GM23248 (cell line): ENCODE measurements at regions not wholly inside any gene's neighbourhood (a gene's known extent, or its start where the extent isn't known, plus 50 kb on each side); places are given as distances from the start of the nearest gene placed in this dataset.

Source experiments
- DNase-seq: peaks from one replicate; pipeline ENCODE4 v3.0.0-alpha.2; 2015
- H2AFZ ChIP-seq: fragments of 200-600 bp; sonication (generic); 2 replicates; pipeline ENCODE4 v1.6.1; 2016; ENCODE audit warnings: antibody characterized with exemption
- H3F3A ChIP-seq: fragments of 200-600 bp; sonication (generic); 2 replicates; pipeline ENCODE4 v1.6.1; 2016; ENCODE audit warnings: mild to moderate bottlenecking, antibody characterized with exemption, mixed run types; ENCODE audit not compliant: insufficient read depth
- H3K27ac ChIP-seq: fragments of 200-600 bp; sonication (generic); 2 replicates; pipeline ENCODE4 v1.5.1; 2016; ENCODE audit warnings: mild to moderate bottlenecking
- H3K27me3 ChIP-seq: fragments of 200-600 bp; sonication (generic); replicated peaks from 2 replicates; pipeline ENCODE4 v1.6.1; 2016; ENCODE audit warnings: mild to moderate bottlenecking; ENCODE audit not compliant: insufficient read depth
- H3K36me3 ChIP-seq: fragments of 200-600 bp; sonication (generic); 2 replicates; pipeline ENCODE4 v1.6.1; 2016; ENCODE audit warnings: low read depth, mild to moderate bottlenecking
- H3K4me1 ChIP-seq: fragments of 200-600 bp; sonication (generic); 2 replicates; pipeline ENCODE4 v1.6.1; 2016; ENCODE audit warnings: mild to moderate bottlenecking; ENCODE audit not compliant: insufficient read depth
- H3K4me2 ChIP-seq: fragments of 200-600 bp; sonication (generic); one replicate; pipeline ENCODE4 v1.6.1; 2016; ENCODE audit warnings: mild to moderate bottlenecking; ENCODE audit not compliant: unreplicated experiment
- H3K4me3 ChIP-seq: fragments of 200-600 bp; sonication (generic); 2 replicates; pipeline ENCODE4 v1.5.1; 2016; ENCODE audit warnings: mild to moderate bottlenecking
- H3K79me2 ChIP-seq: fragments of 200-600 bp; sonication (generic); 2 replicates; pipeline ENCODE4 v1.6.1; 2016; ENCODE audit warnings: mild to moderate bottlenecking; ENCODE audit not compliant: insufficient read depth
- H3K9ac ChIP-seq: fragments of 200-600 bp; sonication (generic); 2 replicates; pipeline ENCODE4 v1.6.1; 2016; ENCODE audit warnings: mild to moderate bottlenecking
- H3K9me2 ChIP-seq: fragments of 200-600 bp; sonication (generic); 2 replicates; pipeline ENCODE4 v1.6.1; 2016; ENCODE audit warnings: mixed run types, mild to moderate bottlenecking, moderate library complexity; ENCODE audit not compliant: insufficient read depth
- H3K9me3 ChIP-seq: fragments of 200-600 bp; sonication (generic); one replicate; pipeline ENCODE4 v1.6.1; 2017; ENCODE audit warnings: low read depth
- H4K20me1 ChIP-seq: fragments of 200-600 bp; sonication (generic); 2 replicates; pipeline ENCODE4 v1.6.0; 2016; ENCODE audit not compliant: insufficient read depth
- EZH2 ChIP-seq: fragments of 200-600 bp; sonication (generic); IDR thresholded peaks from 2 replicates; pipeline ENCODE4 v1.6.1; 2018; ENCODE audit warnings: antibody characterized with exemption, mild to moderate bottlenecking; ENCODE audit not compliant: insufficient read depth, poor library complexity, severe bottlenecking
- EZH2phosphoT487 ChIP-seq: fragments of 200-600 bp; sonication (generic); IDR thresholded peaks from 2 replicates; pipeline ENCODE4 v1.6.1; 2018; ENCODE audit warnings: antibody characterized with exemption, moderate library complexity, mild to moderate bottlenecking, low read depth; ENCODE audit not compliant: insufficient read depth
- WGBS, 2 experiments: methylation state at CpG; one replicate each; pipeline ENCODE4 v1.1.6; 2015 to 2017; ENCODE audit warnings: low lambda C conversion rate in 2 of 2, low coverage in 1 of 2; ENCODE audit errors: missing lambda C conversion rate in 2 of 2; 5-methylcytosine and 5-hydroxymethylcytosine counted together
- in situ Hi-C: fragments of 300-500 bp; cut with MboI; formaldehyde crosslinking; loops from 2 replicates; pipeline ENCODE4 v1.15.0; 2020

DNA sequence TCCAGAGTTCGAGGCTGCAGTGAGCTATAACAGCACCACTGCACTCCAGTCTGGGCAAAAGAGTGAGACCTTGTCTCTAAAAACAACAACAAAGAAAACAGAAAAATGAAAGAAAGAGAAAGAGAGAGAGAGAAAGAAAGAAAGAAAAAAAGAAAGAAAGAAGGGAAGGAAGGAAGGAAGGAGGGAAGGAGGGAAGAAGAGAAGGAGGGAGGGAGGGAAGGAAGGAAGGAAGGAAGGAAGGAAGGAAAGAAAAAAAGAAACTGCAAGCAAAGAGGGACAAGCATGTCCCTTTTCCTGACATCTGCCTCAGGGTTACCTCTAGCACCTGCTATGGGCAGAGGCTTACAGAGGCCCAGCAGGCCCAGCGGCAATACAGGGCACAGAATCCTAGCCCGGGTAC lies 475.0 kb downstream of the MIAT start:
- TF ChIP-seq EZH2, result no peak
- no peak for TF ChIP-seq EZH2phosphoT487
- in situ Hi-C loops, result no loop called here
- H3K4me2 ChIP-seq, result no peak overlapping the region
- no peaks in the 10 kb centered on the region for H3K9me3 ChIP-seq
- no peak overlapping the region for H2AFZ ChIP-seq
- no peaks in the 10 kb centered on the region for H3K9me2 ChIP-seq
- peaks cover 58% of the 10 kb centered on the region for H3K4me1 ChIP-seq
- no peaks in the 10 kb centered on the region for H3K36me3 ChIP-seq
- H3K9ac ChIP-seq, result no peak overlapping the region
- WGBS, 2 experiments, result 84 to 92% methylated on average over 3 of the region's 3 CpGs
- H3K4me3 ChIP-seq, result no peak overlapping the region
- peaks cover 43% of the 10 kb centered on the region for H3F3A ChIP-seq
- DNase-seq, result no peak
- no peak overlapping the region for H3K27ac ChIP-seq
- no peaks in the 10 kb centered on the region for H3K79me2 ChIP-seq
- no peaks in the 10 kb centered on the region for H3K27me3 ChIP-seq
- no peaks in the 10 kb centered on the region for H4K20me1 ChIP-seq

DNA sequence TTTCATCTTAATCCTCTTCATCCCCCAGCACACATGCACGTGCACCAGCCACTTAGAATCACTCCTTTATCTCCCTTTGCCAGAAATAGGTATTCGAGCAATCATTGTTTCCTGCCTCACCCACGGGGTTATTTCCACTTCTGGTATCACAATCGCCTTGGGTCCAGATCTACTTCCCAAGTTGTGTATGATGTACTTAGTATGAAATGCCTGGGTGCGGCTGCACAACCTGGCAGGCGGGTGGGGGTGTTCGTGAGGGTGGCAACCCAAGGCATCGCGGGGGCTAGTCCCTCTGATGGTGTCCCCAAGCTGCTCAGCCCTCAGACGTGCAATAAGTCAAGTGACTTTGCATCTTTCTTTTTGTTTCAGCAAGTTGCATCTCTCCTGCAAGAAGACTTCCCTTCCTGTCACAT lies 475.6 kb downstream of the MIAT start:
- Histone ChIP-seq H3K36me3 (no peaks in the 10 kb centered on the region), H3K4me2 (no peak overlapping the region), H3K9ac (no peak overlapping the region; the same call in 1 of the 2 replicates), H3K4me1 (peaks cover 58% of the 10 kb centered on the region), H3K9me2 (no peaks in the 10 kb centered on the region), H3K9me3 (no peaks in the 10 kb centered on the region), H3K27ac (peak overlapping the region; percentile 92), H2AFZ (no peak overlapping the region), H3K4me3 (no peak overlapping the region), H3F3A (peaks cover 43% of the 10 kb centered on the region), H3K27me3 (no peaks in the 10 kb centered on the region), H4K20me1 (no peaks in the 10 kb centered on the region), H3K79me2 (no peaks in the 10 kb centered on the region)
- DNase-seq, result no peak
- TF ChIP-seq EZH2phosphoT487, result no peak
- no peak for TF ChIP-seq EZH2
- in situ Hi-C loops, result no loop called here
- WGBS, 2 experiments, result 89 to 92% methylated on average over 10 of the region's 10 CpGs

DNA sequence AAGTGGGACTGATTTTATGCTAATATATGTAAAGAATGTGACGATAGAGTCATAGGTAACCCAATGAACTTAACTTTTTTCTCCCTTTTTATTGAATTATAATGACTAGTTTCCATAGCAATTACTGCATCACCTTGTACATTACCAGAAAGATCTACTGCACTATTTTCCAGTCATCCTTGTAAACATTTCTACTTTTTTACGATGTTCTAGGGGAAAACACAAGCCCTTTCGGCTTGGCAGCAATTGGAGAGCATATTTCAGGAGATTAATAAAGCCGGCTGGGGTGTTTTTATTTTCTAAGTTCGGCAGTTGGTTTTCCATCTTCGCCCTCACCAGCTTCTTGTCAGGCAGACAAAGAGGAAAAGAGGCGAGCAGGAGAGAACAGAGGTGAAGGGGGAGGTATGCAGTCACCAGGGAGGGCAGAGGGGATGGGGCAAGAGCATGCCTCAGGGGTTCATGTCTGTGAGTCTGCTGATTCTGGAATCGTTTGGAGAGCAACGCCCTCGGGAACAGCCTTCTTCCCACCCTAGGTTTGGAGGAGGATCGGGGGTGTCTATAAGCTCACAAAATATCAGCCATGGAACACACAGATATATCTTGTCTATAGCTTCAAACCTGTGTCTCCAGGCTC lies 476.4 kb downstream of the MIAT start:
- Histone ChIP-seq H3K36me3 (no peaks in the 10 kb centered on the region), H3K27me3 (no peaks in the 10 kb centered on the region), H4K20me1 (no peaks in the 10 kb centered on the region), H3K4me3 (peak overlapping the region; percentile 45), H3K27ac (peak overlapping the region; percentile 92), H3K9ac (peak overlapping the region; percentile 73), H3F3A (peaks cover 43% of the 10 kb centered on the region), H2AFZ (peak overlapping the region; percentile 77), H3K79me2 (no peaks in the 10 kb centered on the region), H3K9me2 (no peaks in the 10 kb centered on the region), H3K9me3 (no peaks in the 10 kb centered on the region), H3K4me2 (peak overlapping the region; percentile 56), H3K4me1 (peaks cover 53% of the 10 kb centered on the region)
- WGBS, 2 experiments, result 21 to 28% methylated on average over 11 of the region's 11 CpGs
- DNase-seq, result peak; percentile 74
- no peak for TF ChIP-seq EZH2phosphoT487
- no peak for TF ChIP-seq EZH2
- in situ Hi-C loops, result no loop called here

DNA sequence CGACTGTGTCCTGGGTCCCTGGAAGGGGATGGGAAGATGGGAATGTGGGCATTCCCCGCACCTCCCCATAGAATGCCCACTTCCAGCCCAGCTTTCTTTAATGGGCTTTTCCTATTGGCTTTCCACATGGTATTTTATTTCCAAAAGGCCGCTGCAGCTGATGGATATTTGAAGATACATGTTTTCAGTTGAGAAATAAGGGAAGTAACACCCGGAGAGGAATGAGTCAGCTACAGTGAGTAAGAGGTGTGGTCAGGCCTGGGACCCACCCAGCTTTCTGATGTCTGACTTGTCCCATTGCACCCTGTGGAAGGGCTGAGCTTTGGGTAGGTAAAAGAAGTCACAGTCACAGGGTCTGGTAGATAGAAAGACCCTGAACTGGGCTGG lies 476.9 kb downstream of the MIAT start:
- TF ChIP-seq EZH2phosphoT487 (no peak), EZH2 (no peak)
- H3K79me2 ChIP-seq, result no peaks in the 10 kb centered on the region
- no peaks in the 10 kb centered on the region for H3K27me3 ChIP-seq
- H3K9me3 ChIP-seq, result no peaks in the 10 kb centered on the region
- peak; percentile 96 for DNase-seq
- no peaks in the 10 kb centered on the region for H4K20me1 ChIP-seq
- H3K27ac ChIP-seq, result peak overlapping the region; percentile 92
- H3K9ac ChIP-seq, result peak overlapping the region; percentile 73
- no peaks in the 10 kb centered on the region for H3K9me2 ChIP-seq
- peak overlapping the region; percentile 45 for H3K4me3 ChIP-seq
- peaks cover 46% of the 10 kb centered on the region for H3F3A ChIP-seq
- H3K4me2 ChIP-seq, result peak overlapping the region; percentile 56
- peaks cover 49% of the 10 kb centered on the region for H3K4me1 ChIP-seq
- in situ Hi-C loops, result no loop called here
- H2AFZ ChIP-seq, result peak overlapping the region; percentile 77
- WGBS, 2 experiments, result 0 to 3% methylated on average over 4 of the region's 4 CpGs
- no peaks in the 10 kb centered on the region for H3K36me3 ChIP-seq
